ENCODE measurements at regions not wholly inside any gene's neighbourhood (a gene's known extent, or its start where the extent isn't known, plus 50 kb on each side); places are given as distances from the start of the nearest gene placed in this dataset.

GRCh38 chrX:78213331-78213730, 73.9 kb upstream of the TAF9B start:
- no peak for DNase-seq

GRCh38 chrX:78199851-78200250, 60.4 kb upstream of the TAF9B start:
- DNase-seq, result peak; percentile 49
